Dermis microvascular lymphatic vessel endothelial cell (primary cell): ENCODE measurements at regions not wholly inside any gene's neighbourhood (a gene's known extent, or its start where the extent isn't known, plus 50 kb on each side); places are given as distances from the start of the nearest gene placed in this dataset.
"Not testable (repeated sequence)": the region's sequence is repeated elsewhere in the genome, so short reads cannot be mapped to it uniquely, and the experiment has no call there.

Experiments used
- DNase-seq, 2 donors: peaks; one replicate each; pipeline versions ENCODE4 v3.0.0 to v3.0.0-alpha.2; 2010; ENCODE audit warnings: low read depth in 2 of 2

GRCh38 chr12:97797473-97797872 lies 334.9 kb downstream of the RMST start:
- DNase-seq: no peak

- no peak for DNase-seq
Observed at GRCh38 chr12:97800561-97800960, 338.0 kb downstream of the RMST start.

GRCh38 chr12:97801471-97802059 lies 339.0 kb downstream of the RMST start:
- DNase-seq: no peak

- DNase-seq: no peak
Observed at GRCh38 chr12:97805146-97805545, 342.5 kb downstream of the RMST start.

- no peak for DNase-seq
Observed at GRCh38 chr12:97813301-97813700, 350.7 kb downstream of the RMST start.

GRCh38 chr12:97821806-97822205 lies 359.2 kb downstream of the RMST start:
- no peak for DNase-seq

- DNase-seq: no peak
Observed at GRCh38 chr12:97835541-97835940, 372.9 kb downstream of the RMST start.

- no peak for DNase-seq
Observed at GRCh38 chr12:97837401-97837800, 374.8 kb downstream of the RMST start.

- DNase-seq: no peak
Observed at GRCh38 chr12:97848051-97848450, 385.4 kb downstream of the RMST start.

GRCh38 chr12:97854477-97854876 lies 391.9 kb downstream of the RMST start:
- no peak for DNase-seq

- DNase-seq: no peak
Observed at GRCh38 chr12:97862072-97862471, 399.5 kb downstream of the RMST start.

GRCh38 chr12:97875064-97875463 lies 412.5 kb downstream of the RMST start:
- DNase-seq: no peak

GRCh38 chr12:97876780-97877179 lies 414.2 kb downstream of the RMST start:
- no peak for DNase-seq

GRCh38 chr12:97877404-97877803 lies 414.8 kb downstream of the RMST start:
- DNase-seq: no peak

- no peak for DNase-seq
Observed at GRCh38 chr12:97886511-97887176, 424.0 kb downstream of the RMST start.

- not testable (repeated sequence) for DNase-seq
Observed at GRCh38 chr12:97897881-97898280, 435.3 kb downstream of the RMST start.

GRCh38 chr12:97899529-97899928 lies 436.9 kb downstream of the RMST start:
- no peak for DNase-seq

- no peak for DNase-seq
Observed at GRCh38 chr12:97899956-97900355, 437.4 kb downstream of the RMST start.

- DNase-seq: no peak
Observed at GRCh38 chr12:97903356-97903755, 440.8 kb downstream of the RMST start.

GRCh38 chr12:97907504-97907903 lies 444.9 kb downstream of the RMST start:
- no peak for DNase-seq

- DNase-seq: no peak
Observed at GRCh38 chr12:97910559-97910958, 448.0 kb downstream of the RMST start.

- DNase-seq: no peak
Observed at GRCh38 chr12:97912943-97913342, 450.3 kb downstream of the RMST start.

- peak; percentile 66 to 97 for DNase-seq
Observed at GRCh38 chr12:97921979-97922722, 459.5 kb downstream of the RMST start.
